ENCODE measurements at regions not wholly inside any gene's neighbourhood (a gene's known extent, or its start where the extent isn't known, plus 50 kb on each side); places are given as distances from the start of the nearest gene placed in this dataset.

- FAIRE-seq (no peak), DNase-seq (ENCODE audit: low spot score in 2 of 2) (no peak)
Observed at GRCh38 chr1:29506678-29507225, 270.4 kb downstream of the PTPRU start.

- FAIRE-seq, result no peak
- no peak for DNase-seq (ENCODE audit: low spot score in 2 of 2)
Observed at GRCh38 chr1:29505532-29506220, 269.4 kb downstream of the PTPRU start.

GRCh38 chr1:29504709-29505410 is 268.5 kb downstream of the PTPRU start:
- FAIRE-seq (no peak), DNase-seq (ENCODE audit: low spot score in 2 of 2) (no peak)

GRCh38 chr1:29504196-29504595 is 267.9 kb downstream of the PTPRU start:
- DNase-seq (ENCODE audit: low spot score in 2 of 2), result no peak
- FAIRE-seq, result no peak

GRCh38 chr1:29502911-29503840 is 266.9 kb downstream of the PTPRU start:
- DNase-seq (ENCODE audit: low spot score in 2 of 2) (no peak), FAIRE-seq (no peak)

GRCh38 chr1:29502225-29502910 is 266.0 kb downstream of the PTPRU start:
- FAIRE-seq (no peak), DNase-seq (ENCODE audit: low spot score in 2 of 2) (no peak)

- DNase-seq (ENCODE audit: low spot score in 2 of 2) (no peak), FAIRE-seq (no peak)
Observed at GRCh38 chr1:29501227-29501976, 265.1 kb downstream of the PTPRU start.

GRCh38 chr1:29500651-29501050 is 264.3 kb downstream of the PTPRU start:
- DNase-seq (ENCODE audit: low spot score in 2 of 2), result no peak
- no peak for FAIRE-seq

GRCh38 chr1:29500041-29500440 is 263.7 kb downstream of the PTPRU start:
- FAIRE-seq, result no peak
- DNase-seq (ENCODE audit: low spot score in 2 of 2), result no peak

GRCh38 chr1:29499104-29499650 is 262.9 kb downstream of the PTPRU start:
- no peak for FAIRE-seq

GRCh38 chr1:29498126-29499103 is 262.1 kb downstream of the PTPRU start:
- FAIRE-seq (no peak), DNase-seq (ENCODE audit: low spot score in 2 of 2) (no peak)

More at GRCh38 chr1:29499104-29499650, 262.9 kb downstream of the PTPRU start:
- DNase-seq (ENCODE audit: low spot score in 2 of 2), result no peak

GRCh38 chr1:29497395-29498125 is 261.2 kb downstream of the PTPRU start:
- FAIRE-seq, result no peak
- DNase-seq (ENCODE audit: low spot score in 2 of 2), result no peak

GRCh38 chr1:29496701-29497100 is 260.4 kb downstream of the PTPRU start:
- FAIRE-seq (no peak), DNase-seq (ENCODE audit: low spot score in 2 of 2) (no peak)

GRCh38 chr1:29490204-29490934 is 254.0 kb downstream of the PTPRU start:
- DNase-seq (ENCODE audit: low spot score in 2 of 2), result no peak
- FAIRE-seq, result no peak

GRCh38 chr1:29489471-29489870 is 253.1 kb downstream of the PTPRU start:
- FAIRE-seq (no peak), DNase-seq (ENCODE audit: low spot score in 2 of 2) (no peak)

GRCh38 chr1:29488794-29489311 is 252.5 kb downstream of the PTPRU start:
- DNase-seq (ENCODE audit: low spot score in 2 of 2), result no peak
- FAIRE-seq, result no peak

Measured in frontal cortex (tissue), 3 donors.